Endothelial cell of umbilical vein (primary cell): ENCODE measurements at regions not wholly inside any gene's neighbourhood (a gene's known extent, or its start where the extent isn't known, plus 50 kb on each side); places are given as distances from the start of the nearest gene placed in this dataset.

Experiments
- BruUV-seq: library from RNA; stranded (reverse); fragments of 400-500 nt; replicated peaks from 2 replicates; lab custom pipeline; 2021; lab: Mats Ljungman, UMichigan
- CTCF ChIA-PET: fragments of 300-600, 350-600 bp; sonication (Branson Sonifier 250); formaldehyde crosslinking; loops from one replicate; lab custom pipeline; 2021; ENCODE audit warnings: antibody characterized with exemption, inconsistent platforms; lab: Charles Lee
- POLR2A ChIA-PET: fragments of 300-600, 350-600 bp; sonication (Branson Sonifier 250); formaldehyde crosslinking; loops from one replicate; lab custom pipeline; 2021; ENCODE audit warnings: antibody characterized with exemption, inconsistent platforms; lab: Charles Lee
- DNase-seq: peaks from one replicate; pipeline ENCODE4 v3.0.0-alpha.2; 2011; ENCODE audit warnings: low read depth, low spot score
- FAIRE-seq: peaks from 2 replicates; lab custom pipeline; 2011; peaks lifted over from hg19 to GRCh38; lab: Jason Lieb, UNC
- H2AFZ ChIP-seq: 2 replicates; pipeline ENCODE4 v1.6.0; 2012; ENCODE audit warnings: low read depth, low read length, control low read depth, inconsistent platforms
- H3K27ac ChIP-seq: 2 replicates; pipeline ENCODE4 v1.5.1; 2011; ENCODE audit warnings: low read depth, mild to moderate bottlenecking, control low read depth, low read length, moderate library complexity; ENCODE audit not compliant: insufficient read depth
- H3K27me3 ChIP-seq, 2 experiments: 2 replicates each; pipeline versions ENCODE4 v1.6.0 to v1.6.1; 2011; ENCODE audit warnings: low read length in 2 of 2, mixed read lengths in 1 of 2; ENCODE audit not compliant: control insufficient read depth in 2 of 2, insufficient read depth in 2 of 2
- H3K36me3 ChIP-seq, 2 experiments: 2 replicates in 1 of 2; 3 replicates in 1 of 2; pipeline ENCODE4 v1.5.1; 2011; ENCODE audit warnings: low read length in 2 of 2, mild to moderate bottlenecking in 1 of 2, moderate library complexity in 1 of 2; ENCODE audit not compliant: control insufficient read depth in 2 of 2, insufficient read depth in 2 of 2; ENCODE audit errors: extremely low read depth in 1 of 2
- H3K4me1 ChIP-seq: 3 replicates; pipeline ENCODE4 v1.5.1; 2011; ENCODE audit warnings: mild to moderate bottlenecking, low read length; ENCODE audit not compliant: control insufficient read depth, insufficient read depth; ENCODE audit errors: extremely low read depth
- H3K4me2 ChIP-seq: 2 replicates; pipeline ENCODE4 v1.6.1; 2011; ENCODE audit warnings: low read length, control low read depth, mixed read lengths; ENCODE audit not compliant: insufficient read depth
- H3K4me3 ChIP-seq, 3 experiments: fragments of 200-600 bp in 1 of 3; sonication (generic), shearing (Covaris generic) in 1 of 3; replicated peaks in 1 of 3; 2 replicates each; pipeline ENCODE4 v1.5.1; 2011 to 2016; ENCODE audit warnings: control low read depth in 3 of 3, low read length in 3 of 3, mild to moderate bottlenecking in 2 of 3, inconsistent platforms in 1 of 3, low read depth in 1 of 3, moderate library complexity in 1 of 3; ENCODE audit not compliant: insufficient read depth in 1 of 3
- H3K79me2 ChIP-seq: 2 replicates; pipeline ENCODE4 v1.6.0; 2012; ENCODE audit warnings: low read length, inconsistent platforms; ENCODE audit not compliant: control insufficient read depth, insufficient read depth
- H3K9ac ChIP-seq: replicated peaks from 2 replicates; pipeline ENCODE3; 2011; ENCODE audit warnings: low read length, control low read depth; ENCODE audit not compliant: insufficient read depth; ENCODE audit errors: extremely low read depth
- H3K9me1 ChIP-seq: replicated peaks from 3 replicates; pipeline ENCODE4 v1.6.0; 2011; ENCODE audit warnings: mild to moderate bottlenecking, low read length; ENCODE audit not compliant: control insufficient read depth, insufficient read depth; ENCODE audit errors: extremely low read depth
- H3K9me3 ChIP-seq: replicated peaks from 2 replicates; pipeline ENCODE4 v1.5.1; 2012; ENCODE audit warnings: low read length, inconsistent platforms; ENCODE audit not compliant: control insufficient read depth, insufficient read depth
- H4K20me1 ChIP-seq: replicated peaks from 2 replicates; pipeline ENCODE3; 2011; ENCODE audit warnings: mild to moderate bottlenecking, low read length; ENCODE audit not compliant: control insufficient read depth, insufficient read depth; ENCODE audit errors: extremely low read depth
- CTCF ChIP-seq, 2 donors: IDR thresholded peaks; 1 replicate in 1 of 2; 2 replicates in 1 of 2; pipeline ENCODE4 v1.5.1; 2011; ENCODE audit warnings: low read length in 2 of 2, mild to moderate bottlenecking in 2 of 2, moderate library complexity in 2 of 2, control low read depth in 1 of 2, inconsistent platforms in 1 of 2, low read depth in 1 of 2; ENCODE audit not compliant: insufficient read depth in 1 of 2; ENCODE audit errors: extremely low read depth in 1 of 2
- FOS ChIP-seq: IDR thresholded peaks from 2 replicates; pipeline ENCODE4 v1.6.1; 2011; ENCODE audit warnings: mild to moderate bottlenecking, low read length, moderate library complexity, borderline replicate concordance; ENCODE audit not compliant: insufficient read depth
- GATA2 ChIP-seq: IDR thresholded peaks from 2 replicates; pipeline ENCODE4 v1.7.0; 2011; ENCODE audit warnings: low read depth, mild to moderate bottlenecking, moderate library complexity, mixed read lengths, low read length; ENCODE audit not compliant: insufficient read length, insufficient read depth
- JUN ChIP-seq: IDR thresholded peaks from 2 replicates; pipeline ENCODE4 v1.6.1; 2011; ENCODE audit warnings: borderline replicate concordance, low read depth; ENCODE audit not compliant: insufficient read length, insufficient read depth
- POLR2A ChIP-seq: IDR thresholded peaks from 2 replicates; pipeline ENCODE4 v1.6.1; 2012; ENCODE audit warnings: low read depth, mild to moderate bottlenecking, control low read depth, low read length
- dilution Hi-C: fragments of 300-500 bp; cut with MboI; formaldehyde crosslinking; loops from one replicate; pipeline ENCODE4 v1.15.0; 2019; ENCODE audit warnings: low sequenced_read_pairs; ENCODE audit not compliant: extremely low pct_ligation_motif_present
- intact Hi-C: fragments of 100-400 bp; cut with micrococcal nuclease; formaldehyde crosslinking; loops from one replicate; pipeline ENCODE4 v1.10.0; 2022

- no peak overlapping the region for H3K4me2 ChIP-seq
- H3K36me3 ChIP-seq = no peaks in the 10 kb centered on the region
- intact Hi-C loops (no loop called here), dilution Hi-C loops (no loop called here)
- no peaks in the 10 kb centered on the region for H3K27me3 ChIP-seq
- FAIRE-seq (no peak), DNase-seq (no peak)
- H3K79me2 ChIP-seq = no peaks in the 10 kb centered on the region
- H2AFZ ChIP-seq = no peak overlapping the region
- ChIA-PET CTCF (no interaction called here), POLR2A (no interaction called here)
- no peak overlapping the region for H3K4me3 ChIP-seq
- H3K9me1 ChIP-seq = no peaks in the 10 kb centered on the region
- no peaks in the 10 kb centered on the region for H3K4me1 ChIP-seq
- H4K20me1 ChIP-seq = no peaks in the 10 kb centered on the region
- BruUV-seq = no TSS peak
- no peak overlapping the region for H3K27ac ChIP-seq
- TF ChIP-seq CTCF (IDR thresholded peaks at IDR 0.05; ENCODE audit: extremely low read depth in 1 of 2, insufficient read depth in 1 of 2, low read depth in 1 of 2, low read length in 2 of 2) (no peak), GATA2 (no peak)
- no peaks in the 10 kb centered on the region for H3K9me3 ChIP-seq
- no peak overlapping the region for H3K9ac ChIP-seq
Measured at GRCh38 chr12:97801471-97802059, 339.0 kb downstream of the RMST start.

GRCh38 chr12:97805146-97805545, 342.5 kb downstream of the RMST start:
- H3K36me3 ChIP-seq = no peaks in the 10 kb centered on the region
- no peak for DNase-seq
- no peaks in the 10 kb centered on the region for H3K9me1 ChIP-seq
- no peak overlapping the region for H3K4me2 ChIP-seq
- dilution Hi-C loops = no loop called here
- no peaks in the 10 kb centered on the region for H3K9me3 ChIP-seq
- H4K20me1 ChIP-seq = no peaks in the 10 kb centered on the region
- no peaks in the 10 kb centered on the region for H3K27me3 ChIP-seq
- H3K27ac ChIP-seq = no peak overlapping the region
- POLR2A ChIA-PET = no interaction called here
- no peaks in the 10 kb centered on the region for H3K79me2 ChIP-seq
- FAIRE-seq = no peak
- H3K9ac ChIP-seq = no peak overlapping the region
- CTCF ChIA-PET = no interaction called here
- TF ChIP-seq POLR2A (no peak), JUN (no peak), FOS (no peak)
- no peaks in the 10 kb centered on the region for H3K4me1 ChIP-seq
- BruUV-seq = no TSS peak
- H3K4me3 ChIP-seq = no peak overlapping the region
- H2AFZ ChIP-seq = no peak overlapping the region
- intact Hi-C loops = no loop called here
